CD4-positive, CD25-positive, alpha-beta regulatory T cell (primary cell): ENCODE measurements at regions not wholly inside any gene's neighbourhood (a gene's known extent, or its start where the extent isn't known, plus 50 kb on each side); places are given as distances from the start of the nearest gene placed in this dataset.

Experiments
- ATAC-seq, 2 donors: fragments of 150-1000 bp; cut with Tn5 transposase; one replicate each; pipeline ENCODE4 v1.10.0; 2021; ENCODE audit warnings: low read depth in 2 of 2, moderate number of reproducible peaks in 2 of 2, moderate library complexity in 1 of 2
- DNase-seq, 3 donors: peaks; one replicate each; pipeline versions ENCODE4 v3.0.0 to v3.0.0-alpha.2; 2012 to 2022; ENCODE audit warnings: mixed read lengths in 1 of 3
- H3K27ac ChIP-seq: one replicate; pipeline ENCODE4 v1.7.0; 2013; ENCODE audit warnings: mild to moderate bottlenecking, low read length; ENCODE audit not compliant: insufficient read depth, poor library complexity, severe bottlenecking
- H3K27me3 ChIP-seq: one replicate; pipeline ENCODE4 v1.7.0; 2013; ENCODE audit warnings: low read length; ENCODE audit not compliant: control insufficient read depth, insufficient read depth
- H3K36me3 ChIP-seq: one replicate; pipeline ENCODE4 v1.7.0; 2013; ENCODE audit warnings: mild to moderate bottlenecking, low read length, moderate library complexity; ENCODE audit not compliant: control insufficient read depth, insufficient read depth
- H3K4me1 ChIP-seq: 2 replicates; pipeline ENCODE4 v1.7.0; 2013; ENCODE audit warnings: mild to moderate bottlenecking, low read length; ENCODE audit not compliant: insufficient read depth, control insufficient read depth, poor library complexity, severe bottlenecking
- H3K4me3 ChIP-seq: one replicate; pipeline ENCODE4 v1.7.0; 2013; ENCODE audit warnings: low read depth, mild to moderate bottlenecking, low read length, moderate library complexity
- H3K9me3 ChIP-seq, 2 experiments: 1 replicate in 1 of 2; 2 replicates in 1 of 2; pipeline ENCODE4 v1.7.0; 2013; ENCODE audit warnings: low read length in 2 of 2, mild to moderate bottlenecking in 1 of 2, moderate library complexity in 1 of 2; ENCODE audit not compliant: control insufficient read depth in 2 of 2
- H3K27ac Mint-ChIP-seq, 3 donors: one replicate each; pipeline ENCODE4 v1.8.0; 2020 to 2022; ENCODE audit warnings: mild to moderate bottlenecking in 3 of 3, mixed read lengths in 3 of 3, moderate library complexity in 2 of 3
- H3K27me3 Mint-ChIP-seq: one replicate; pipeline ENCODE4 v1.8.0; 2022; ENCODE audit warnings: mild to moderate bottlenecking, mixed read lengths
- H3K36me3 Mint-ChIP-seq: one replicate; pipeline ENCODE4 v1.8.0; 2020; ENCODE audit warnings: mixed read lengths
- H3K4me1 Mint-ChIP-seq, 4 donors: one replicate each; pipeline ENCODE4 v1.8.0; 2020 to 2022; ENCODE audit warnings: mixed read lengths in 4 of 4, mild to moderate bottlenecking in 1 of 4
- H3K4me3 Mint-ChIP-seq, 4 donors: one replicate each; pipeline ENCODE4 v1.8.0; 2020 to 2022; ENCODE audit warnings: mild to moderate bottlenecking in 4 of 4, mixed read lengths in 4 of 4, moderate library complexity in 3 of 4
- H3K9me3 Mint-ChIP-seq, 7 donors: one replicate each; pipeline ENCODE4 v1.8.0; 2020 to 2022; ENCODE audit warnings: mixed read lengths in 7 of 7, mild to moderate bottlenecking in 3 of 7, moderate library complexity in 2 of 7

- H3K27ac Mint-ChIP-seq: no peak overlapping the region
- H3K27me3 Mint-ChIP-seq: peaks cover 4% of the 10 kb centered on the region
- Histone ChIP-seq H3K27ac (no peak overlapping the region), H3K4me3 (no peak overlapping the region), H3K27me3 (no peaks in the 10 kb centered on the region), H3K4me1 (no peaks in the 10 kb centered on the region), H3K9me3 (no peaks in the 10 kb centered on the region), H3K36me3 (no peaks in the 10 kb centered on the region)
- DNase-seq (no peak), ATAC-seq (no peak)
- no peaks in the 10 kb centered on the region for H3K9me3 Mint-ChIP-seq
- no peak overlapping the region for H3K4me3 Mint-ChIP-seq
- no peaks in the 10 kb centered on the region for H3K36me3 Mint-ChIP-seq
- peaks cover 0 to 3% (median 0%) of the 10 kb centered on the region in 4 donors for H3K4me1 Mint-ChIP-seq
These were observed 63.4 kb upstream of the SLC6A6 start for GRCh38 chr3:14338898-14339458.

GRCh38 chr3:14340960-14341708, 61.3 kb upstream of the SLC6A6 start:
- H3K27ac Mint-ChIP-seq: no peak overlapping the region
- no peaks in the 10 kb centered on the region for H3K9me3 Mint-ChIP-seq
- H3K4me1 Mint-ChIP-seq: peaks cover 0 to 3% (median 0%) of the 10 kb centered on the region in 4 donors
- no peak overlapping the region for H3K4me3 Mint-ChIP-seq
- Histone ChIP-seq H3K27me3 (no peaks in the 10 kb centered on the region), H3K27ac (no peak overlapping the region), H3K4me1 (no peaks in the 10 kb centered on the region), H3K9me3 (no peaks in the 10 kb centered on the region), H3K4me3 (no peak overlapping the region), H3K36me3 (no peaks in the 10 kb centered on the region)
- no peaks in the 10 kb centered on the region for H3K27me3 Mint-ChIP-seq
- no peak for ATAC-seq
- no peak for DNase-seq
- no peaks in the 10 kb centered on the region for H3K36me3 Mint-ChIP-seq

GRCh38 chr3:14343338-14344112, 58.9 kb upstream of the SLC6A6 start:
- Histone ChIP-seq H3K27me3 (no peaks in the 10 kb centered on the region), H3K4me1 (no peaks in the 10 kb centered on the region), H3K36me3 (no peaks in the 10 kb centered on the region), H3K4me3 (no peak overlapping the region), H3K9me3 (no peaks in the 10 kb centered on the region), H3K27ac (no peak overlapping the region)
- ATAC-seq (no peak), DNase-seq (no peak)
- Mint-ChIP-seq H3K27ac (no peak overlapping the region), H3K9me3 (no peaks in the 10 kb centered on the region), H3K4me3 (no peak overlapping the region), H3K4me1 (no peaks in the 10 kb centered on the region), H3K36me3 (no peaks in the 10 kb centered on the region), H3K27me3 (peaks cover 5% of the 10 kb centered on the region)

GRCh38 chr3:14344351-14344750, 58.1 kb upstream of the SLC6A6 start:
- Histone ChIP-seq H3K4me1 (no peaks in the 10 kb centered on the region), H3K27ac (no peak overlapping the region), H3K36me3 (no peaks in the 10 kb centered on the region), H3K9me3 (no peaks in the 10 kb centered on the region), H3K27me3 (no peaks in the 10 kb centered on the region), H3K4me3 (no peak overlapping the region)
- Mint-ChIP-seq H3K4me3 (no peak overlapping the region), H3K9me3 (no peaks in the 10 kb centered on the region), H3K27ac (peak overlapping the region in 1 of 3 donors; percentile 61), H3K27me3 (peaks cover 5% of the 10 kb centered on the region), H3K36me3 (no peaks in the 10 kb centered on the region), H3K4me1 (no peaks in the 10 kb centered on the region)
- DNase-seq (no peak), ATAC-seq (no peak)

GRCh38 chr3:14345496-14346150, 56.8 kb upstream of the SLC6A6 start:
- Mint-ChIP-seq H3K36me3 (no peaks in the 10 kb centered on the region), H3K4me3 (no peak overlapping the region), H3K4me1 (no peaks in the 10 kb centered on the region), H3K9me3 (no peaks in the 10 kb centered on the region), H3K27me3 (peaks cover 10% of the 10 kb centered on the region), H3K27ac (peak overlapping the region in 1 of 3 donors; percentile 43)
- H3K27ac ChIP-seq: no peak overlapping the region
- H3K4me1 ChIP-seq: no peaks in the 10 kb centered on the region
- no peaks in the 10 kb centered on the region for H3K27me3 ChIP-seq
- H3K36me3 ChIP-seq: no peaks in the 10 kb centered on the region
- no peaks in the 10 kb centered on the region for H3K9me3 ChIP-seq
- ATAC-seq (no peak), DNase-seq (no peak)
- H3K4me3 ChIP-seq: no peak overlapping the region

GRCh38 chr3:14346191-14346590, 56.2 kb upstream of the SLC6A6 start:
- Histone ChIP-seq H3K27me3 (no peaks in the 10 kb centered on the region), H3K4me3 (no peak overlapping the region), H3K36me3 (no peaks in the 10 kb centered on the region), H3K4me1 (no peaks in the 10 kb centered on the region), H3K9me3 (no peaks in the 10 kb centered on the region), H3K27ac (no peak overlapping the region)
- Mint-ChIP-seq H3K27me3 (peaks cover 10% of the 10 kb centered on the region), H3K9me3 (no peaks in the 10 kb centered on the region), H3K36me3 (no peaks in the 10 kb centered on the region), H3K4me3 (no peak overlapping the region), H3K4me1 (no peaks in the 10 kb centered on the region), H3K27ac (peak overlapping the region in 1 of 3 donors; percentile 43)
- DNase-seq: no peak
- no peak for ATAC-seq

GRCh38 chr3:14346642-14347041, 55.8 kb upstream of the SLC6A6 start:
- DNase-seq (no peak), ATAC-seq (no peak)
- H3K9me3 Mint-ChIP-seq: no peaks in the 10 kb centered on the region
- H3K27me3 Mint-ChIP-seq: peaks cover 10% of the 10 kb centered on the region
- no peaks in the 10 kb centered on the region for H3K36me3 Mint-ChIP-seq
- Histone ChIP-seq H3K27me3 (no peaks in the 10 kb centered on the region), H3K27ac (no peak overlapping the region), H3K4me1 (no peaks in the 10 kb centered on the region), H3K36me3 (no peaks in the 10 kb centered on the region), H3K9me3 (no peaks in the 10 kb centered on the region), H3K4me3 (no peak overlapping the region)
- no peaks in the 10 kb centered on the region for H3K4me1 Mint-ChIP-seq
- no peak overlapping the region for H3K27ac Mint-ChIP-seq
- no peak overlapping the region for H3K4me3 Mint-ChIP-seq
